Adipocyte (in vitro differentiated cells): ENCODE measurements at regions not wholly inside any gene's neighbourhood (a gene's known extent, or its start where the extent isn't known, plus 50 kb on each side); places are given as distances from the start of the nearest gene placed in this dataset.

ENCODE experiments used
- DNase-seq: peaks from one replicate; pipeline ENCODE4 v3.0.0-alpha.2; 2015; ENCODE audit warnings: low read depth
- H3K27me3 ChIP-seq: replicated peaks from 2 replicates; pipeline ENCODE4 v1.7.0; 2013; ENCODE audit warnings: mild to moderate bottlenecking, low read length, moderate library complexity; ENCODE audit not compliant: control insufficient read depth, insufficient read depth
- H3K36me3 ChIP-seq: 2 replicates; pipeline ENCODE4 v1.7.0; 2013; ENCODE audit warnings: low read length, mild to moderate bottlenecking, moderate library complexity; ENCODE audit not compliant: control insufficient read depth, insufficient read depth, severe bottlenecking
- H3K4me1 ChIP-seq: 2 replicates; pipeline ENCODE4 v1.7.0; 2013; ENCODE audit warnings: mild to moderate bottlenecking, low read length, moderate library complexity; ENCODE audit not compliant: control insufficient read depth, insufficient read depth
- H3K4me3 ChIP-seq: 2 replicates; pipeline ENCODE4 v1.7.0; 2013; ENCODE audit warnings: mild to moderate bottlenecking, low read length, moderate library complexity
- H3K9ac ChIP-seq: 2 replicates; pipeline ENCODE4 v1.7.0; 2013; ENCODE audit warnings: mild to moderate bottlenecking, low read length, moderate library complexity
- H3K9me3 ChIP-seq: 2 replicates; pipeline ENCODE4 v1.7.0; 2013; ENCODE audit warnings: mild to moderate bottlenecking, low read length, moderate library complexity; ENCODE audit not compliant: control insufficient read depth

DNA sequence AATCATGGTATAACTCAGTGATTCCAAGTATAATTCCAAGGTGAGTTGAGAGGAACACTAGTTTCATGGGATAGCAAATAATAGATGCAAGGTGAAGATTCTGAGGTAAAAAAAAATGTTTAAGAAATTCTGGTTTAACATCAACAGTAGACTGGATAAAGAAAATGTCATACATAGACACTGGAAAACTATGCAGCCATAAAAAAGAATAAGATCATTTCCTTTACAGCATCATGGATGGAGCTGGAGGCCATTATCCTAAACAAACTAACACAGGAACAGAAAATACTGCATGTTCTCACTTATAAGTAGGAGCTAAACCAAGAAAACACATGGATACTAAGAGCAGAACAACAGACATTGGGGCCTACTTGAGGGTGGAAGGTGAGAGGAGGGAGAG, 54.6 kb upstream of the LEF1 start:
- no peaks in the 10 kb centered on the region for H3K36me3 ChIP-seq
- H3K4me1 ChIP-seq = no peaks in the 10 kb centered on the region
- H3K9ac ChIP-seq = no peak overlapping the region
- no peak for DNase-seq
- peaks cover 3% of the 10 kb centered on the region for H3K27me3 ChIP-seq
- no peaks in the 10 kb centered on the region for H3K9me3 ChIP-seq
- no peak overlapping the region for H3K4me3 ChIP-seq

DNA sequence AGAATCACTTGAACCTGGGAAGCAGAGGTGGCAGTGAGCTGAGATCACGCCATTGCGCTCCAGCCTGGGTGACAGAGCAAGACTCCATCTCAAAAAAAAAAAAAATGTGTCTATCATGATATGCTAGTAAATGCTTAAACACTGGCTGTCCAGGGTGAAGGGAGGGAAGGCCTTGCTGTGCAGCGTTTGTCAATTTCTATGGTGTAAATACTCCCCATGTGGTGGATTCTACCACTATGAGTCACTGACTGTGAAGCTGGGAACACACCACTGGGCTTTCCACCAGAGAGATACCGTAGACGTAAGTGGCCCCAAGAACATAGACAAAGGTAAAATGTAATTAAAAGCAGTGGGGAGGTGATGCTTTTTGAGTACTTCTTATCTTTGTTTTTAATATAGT, 51.3 kb upstream of the LEF1 start:
- H3K4me3 ChIP-seq = no peak overlapping the region
- H3K36me3 ChIP-seq = no peaks in the 10 kb centered on the region
- H3K9ac ChIP-seq = no peak overlapping the region
- peaks cover 3% of the 10 kb centered on the region for H3K27me3 ChIP-seq
- DNase-seq = no peak
- no peaks in the 10 kb centered on the region for H3K4me1 ChIP-seq
- no peaks in the 10 kb centered on the region for H3K9me3 ChIP-seq
